ENCODE measurements at regions not wholly inside any gene's neighbourhood (a gene's known extent, or its start where the extent isn't known, plus 50 kb on each side); places are given as distances from the start of the nearest gene placed in this dataset.

- no peak for DNase-seq (ENCODE audit: low read depth)
Observed at GRCh38 chr7:94272821-94273583, 121.7 kb upstream of the COL1A2 start.

GRCh38 chr7:94274828-94275227 is 119.9 kb upstream of the COL1A2 start:
- DNase-seq (ENCODE audit: low read depth) = no peak

GRCh38 chr7:94276027-94276426 is 118.7 kb upstream of the COL1A2 start:
- no peak for DNase-seq (ENCODE audit: low read depth)

- DNase-seq (ENCODE audit: low read depth) = no peak
Observed at GRCh38 chr7:94276795-94277194, 117.9 kb upstream of the COL1A2 start.

- no peak for DNase-seq (ENCODE audit: low read depth)
Observed at GRCh38 chr7:94277236-94277635, 117.5 kb upstream of the COL1A2 start.

GRCh38 chr7:94280851-94281250 is 113.8 kb upstream of the COL1A2 start:
- no peak for DNase-seq (ENCODE audit: low read depth)

- DNase-seq (ENCODE audit: low read depth) = no peak
Observed at GRCh38 chr7:94284104-94284503, 110.6 kb upstream of the COL1A2 start.

GRCh38 chr7:94286111-94286510 is 108.6 kb upstream of the COL1A2 start:
- no peak for DNase-seq (ENCODE audit: low read depth)

- no peak for DNase-seq (ENCODE audit: low read depth)
Observed at GRCh38 chr7:94288096-94288495, 106.6 kb upstream of the COL1A2 start.

- peak; percentile 75 for DNase-seq (ENCODE audit: low read depth)
Observed at GRCh38 chr7:94289071-94289470, 105.6 kb upstream of the COL1A2 start.

- no peak for DNase-seq (ENCODE audit: low read depth)
Observed at GRCh38 chr7:94294471-94295131, 100.1 kb upstream of the COL1A2 start.

- peak; percentile 86 for DNase-seq (ENCODE audit: low read depth)
Observed at GRCh38 chr7:94295850-94296249, 98.8 kb upstream of the COL1A2 start.

GRCh38 chr7:94296881-94297280 is 97.8 kb upstream of the COL1A2 start:
- no peak for DNase-seq (ENCODE audit: low read depth)

GRCh38 chr7:94297397-94297838 is 97.3 kb upstream of the COL1A2 start:
- peak; percentile 64 for DNase-seq (ENCODE audit: low read depth)

- no peak for DNase-seq (ENCODE audit: low read depth)
Observed at GRCh38 chr7:94298943-94299342, 95.8 kb upstream of the COL1A2 start.

- DNase-seq (ENCODE audit: low read depth) = no peak
Observed at GRCh38 chr7:94300176-94300835, 94.4 kb upstream of the COL1A2 start.

- DNase-seq (ENCODE audit: low read depth) = no peak
Observed at GRCh38 chr7:94301024-94301586, 93.6 kb upstream of the COL1A2 start.

- DNase-seq (ENCODE audit: low read depth) = no peak
Observed at GRCh38 chr7:94303118-94303517, 91.6 kb upstream of the COL1A2 start.

GRCh38 chr7:94303695-94304094 is 91.0 kb upstream of the COL1A2 start:
- DNase-seq (ENCODE audit: low read depth) = peak; percentile 93

- no peak for DNase-seq (ENCODE audit: low read depth)
Observed at GRCh38 chr7:94304878-94305277, 89.8 kb upstream of the COL1A2 start.

GRCh38 chr7:94305836-94306235 is 88.9 kb upstream of the COL1A2 start:
- DNase-seq (ENCODE audit: low read depth) = no peak

GRCh38 chr7:94307399-94308048 is 87.2 kb upstream of the COL1A2 start:
- no peak for DNase-seq (ENCODE audit: low read depth)
